Fibroblast of pulmonary artery (primary cell): ENCODE measurements at regions not wholly inside any gene's neighbourhood (a gene's known extent, or its start where the extent isn't known, plus 50 kb on each side); places are given as distances from the start of the nearest gene placed in this dataset.

Source experiments
- DNase-seq: peaks from one replicate; pipeline ENCODE4 v3.0.0-alpha.2; 2010; ENCODE audit warnings: low read depth
- H3K4me3 ChIP-seq: replicated peaks from 2 replicates; pipeline ENCODE4 v1.5.1; 2011; ENCODE audit warnings: low read depth, mild to moderate bottlenecking, control low read depth, low read length, moderate library complexity
- TF ChIP-seq, protein P1 (sequence below): IDR thresholded peaks from 2 replicates; pipeline ENCODE4 v1.5.1; 2011; ENCODE audit warnings: mild to moderate bottlenecking, control low read depth, low read length, inconsistent platforms; ENCODE audit errors: missing control alignments

GRCh38 chr5:23451156-23451555 lies 56.3 kb upstream of the PRDM9 start:
- TF ChIP-seq, protein P1, sequence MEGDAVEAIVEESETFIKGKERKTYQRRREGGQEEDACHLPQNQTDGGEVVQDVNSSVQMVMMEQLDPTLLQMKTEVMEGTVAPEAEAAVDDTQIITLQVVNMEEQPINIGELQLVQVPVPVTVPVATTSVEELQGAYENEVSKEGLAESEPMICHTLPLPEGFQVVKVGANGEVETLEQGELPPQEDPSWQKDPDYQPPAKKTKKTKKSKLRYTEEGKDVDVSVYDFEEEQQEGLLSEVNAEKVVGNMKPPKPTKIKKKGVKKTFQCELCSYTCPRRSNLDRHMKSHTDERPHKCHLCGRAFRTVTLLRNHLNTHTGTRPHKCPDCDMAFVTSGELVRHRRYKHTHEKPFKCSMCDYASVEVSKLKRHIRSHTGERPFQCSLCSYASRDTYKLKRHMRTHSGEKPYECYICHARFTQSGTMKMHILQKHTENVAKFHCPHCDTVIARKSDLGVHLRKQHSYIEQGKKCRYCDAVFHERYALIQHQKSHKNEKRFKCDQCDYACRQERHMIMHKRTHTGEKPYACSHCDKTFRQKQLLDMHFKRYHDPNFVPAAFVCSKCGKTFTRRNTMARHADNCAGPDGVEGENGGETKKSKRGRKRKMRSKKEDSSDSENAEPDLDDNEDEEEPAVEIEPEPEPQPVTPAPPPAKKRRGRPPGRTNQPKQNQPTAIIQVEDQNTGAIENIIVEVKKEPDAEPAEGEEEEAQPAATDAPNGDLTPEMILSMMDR = no peak
- DNase-seq = no peak

GRCh38 chr5:23450187-23450586 lies 57.2 kb upstream of the PRDM9 start:
- TF ChIP-seq, protein P1 = no peak
- H3K4me3 ChIP-seq = no peak overlapping the region
- DNase-seq = no peak

More at GRCh38 chr5:23451156-23451555, 56.3 kb upstream of the PRDM9 start:
- no peak overlapping the region for H3K4me3 ChIP-seq

DNA sequence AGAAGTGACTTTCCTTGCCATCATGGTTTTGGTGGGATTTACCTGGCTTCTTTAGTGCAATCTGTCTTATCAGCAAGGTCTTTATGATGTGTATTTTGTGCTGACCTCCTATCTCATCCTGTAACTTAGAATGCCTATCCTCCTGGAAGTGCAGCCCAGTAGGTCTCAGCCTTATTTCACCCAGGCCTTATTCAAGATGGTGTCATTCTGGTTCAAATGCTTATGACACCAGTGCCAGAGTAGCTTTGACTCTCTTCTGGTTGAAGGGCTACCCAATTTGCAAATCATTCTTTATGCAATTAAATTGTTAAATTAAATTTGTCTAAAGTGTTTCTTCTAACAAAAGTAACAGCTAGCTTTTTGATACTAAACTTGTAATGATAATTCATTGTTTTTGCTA lies 58.8 kb upstream of the PRDM9 start:
- TF ChIP-seq, protein P1 = no peak
- no peak overlapping the region for H3K4me3 ChIP-seq
- DNase-seq = no peak

GRCh38 chr5:23446424-23446823 lies 61.0 kb upstream of the PRDM9 start:
- peak; percentile 88 for DNase-seq
- TF ChIP-seq, protein P1 = no peak
- H3K4me3 ChIP-seq = no peak overlapping the region

- TF ChIP-seq, protein P1 = no peak
- peak; percentile 53 for DNase-seq
- no peak overlapping the region for H3K4me3 ChIP-seq
Observed at GRCh38 chr5:23445573-23445972, 61.8 kb upstream of the PRDM9 start.

GRCh38 chr5:23440703-23441102 lies 66.7 kb upstream of the PRDM9 start:
- DNase-seq = no peak
- H3K4me3 ChIP-seq = no peak overlapping the region
- TF ChIP-seq, protein P1 = no peak

DNA sequence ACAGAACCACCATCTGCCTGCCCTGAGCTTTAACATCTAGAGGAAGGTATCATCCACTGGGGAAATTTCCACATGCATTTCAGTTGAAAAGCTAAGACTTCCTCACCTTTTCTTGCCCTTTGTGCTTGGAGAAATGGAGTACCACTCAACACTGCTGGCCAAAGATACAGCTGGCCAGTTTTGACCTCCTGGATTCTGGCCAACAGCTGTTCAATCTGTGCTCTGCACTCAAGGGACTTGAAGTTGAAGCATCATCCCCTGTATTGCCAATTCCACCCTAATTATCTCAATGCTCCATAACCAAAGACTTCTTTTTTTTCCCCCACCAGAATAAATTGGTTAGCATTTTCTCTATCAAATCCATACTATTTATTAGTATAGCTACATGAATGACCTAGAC lies 70.4 kb upstream of the PRDM9 start:
- TF ChIP-seq, protein P1 = no peak
- H3K4me3 ChIP-seq = no peak overlapping the region
- no peak for DNase-seq
